ENCODE measurements at regions not wholly inside any gene's neighbourhood (a gene's known extent, or its start where the extent isn't known, plus 50 kb on each side); places are given as distances from the start of the nearest gene placed in this dataset.

GRCh38 chr2:228373191-228373590 lies 191.7 kb upstream of the SPHKAP start:
- TF ChIP-seq CTCF (conservative IDR thresholded peaks at IDR 0.05 in 1 of 2, IDR thresholded peaks at IDR 0.05 in 1 of 2; ENCODE audit: low read depth in 1 of 2, low read length in 2 of 2) (no peak), EZH2 (IDR thresholded peaks at IDR 0.05; ENCODE audit: low read length, missing control alignments) (no peak)
